Esophagus squamous epithelium (tissue), 4 donors: ENCODE measurements at regions not wholly inside any gene's neighbourhood (a gene's known extent, or its start where the extent isn't known, plus 50 kb on each side); places are given as distances from the start of the nearest gene placed in this dataset.

ENCODE experiments used
- CTCF ChIP-seq, 6 experiments: fragments of 450-650 bp in 4 of 6; fragments of 200-600 bp in 2 of 6; sonication (generic) in 2 of 6; IDR thresholded peaks; one replicate each; pipeline ENCODE4 v1.5.1; 2016 to 2019; ENCODE audit warnings: antibody characterized with exemption in 6 of 6, mild to moderate bottlenecking in 4 of 6, moderate library complexity in 4 of 6
- POLR2A ChIP-seq, 4 donors: fragments of 450-650 bp; IDR thresholded peaks; one replicate each; pipeline ENCODE4 v1.6.1; 2017; ENCODE audit warnings: antibody characterized with exemption in 4 of 4, mild to moderate bottlenecking in 4 of 4, moderate library complexity in 3 of 4

DNA sequence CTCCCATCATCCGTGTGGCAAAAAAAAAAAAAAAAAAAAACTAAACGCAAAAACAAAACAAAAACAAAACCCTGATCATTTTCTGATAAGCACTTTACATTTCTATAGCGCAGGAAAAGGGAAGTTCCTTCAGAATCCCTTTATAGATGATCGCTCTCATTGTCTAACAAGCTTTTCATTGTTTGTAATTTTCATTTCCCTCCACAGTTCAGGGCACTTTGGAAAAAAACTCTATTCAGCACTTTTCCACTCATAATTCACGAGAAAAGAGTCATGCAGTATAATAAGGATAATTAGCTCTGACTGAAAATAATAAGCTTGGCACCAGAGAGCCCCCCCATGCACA is 89.4 kb upstream of the ATXN1 start:
- TF ChIP-seq CTCF (IDR thresholded peaks at IDR 0.05), result no peak
- TF ChIP-seq POLR2A (IDR thresholded peaks at IDR 0.05), result no peak
